ENCODE measurements at regions not wholly inside any gene's neighbourhood (a gene's known extent, or its start where the extent isn't known, plus 50 kb on each side); places are given as distances from the start of the nearest gene placed in this dataset.

GRCh38 chr4:117801756-117802155 lies 232.5 kb upstream of the NDST3 start:
- no peak for DNase-seq (ENCODE audit: low spot score)

GRCh38 chr4:117811731-117812130 lies 222.6 kb upstream of the NDST3 start:
- no peak for DNase-seq (ENCODE audit: low spot score)

- no peak for DNase-seq (ENCODE audit: low spot score)
Measured at GRCh38 chr4:117814277-117815246, 219.7 kb upstream of the NDST3 start.

- no peak for DNase-seq (ENCODE audit: low spot score)
Measured at GRCh38 chr4:117817301-117817700, 217.0 kb upstream of the NDST3 start.

GRCh38 chr4:117821834-117822233 lies 212.5 kb upstream of the NDST3 start:
- no peak for DNase-seq (ENCODE audit: low spot score)

- DNase-seq (ENCODE audit: low spot score): no peak
Measured at GRCh38 chr4:117823388-117823787, 210.9 kb upstream of the NDST3 start.

- no peak for DNase-seq (ENCODE audit: low spot score)
Measured at GRCh38 chr4:117825600-117825999, 208.7 kb upstream of the NDST3 start.

- no peak for DNase-seq (ENCODE audit: low spot score)
Measured at GRCh38 chr4:117831060-117831683, 203.1 kb upstream of the NDST3 start.

GRCh38 chr4:117835566-117835965 lies 198.7 kb upstream of the NDST3 start:
- no peak for DNase-seq (ENCODE audit: low spot score)

GRCh38 chr4:117844594-117844993 lies 189.7 kb upstream of the NDST3 start:
- no peak for DNase-seq (ENCODE audit: low spot score)

GRCh38 chr4:117845270-117845669 lies 189.0 kb upstream of the NDST3 start:
- DNase-seq (ENCODE audit: low spot score): no peak

GRCh38 chr4:117847849-117848248 lies 186.4 kb upstream of the NDST3 start:
- DNase-seq (ENCODE audit: low spot score): no peak

- no peak for DNase-seq (ENCODE audit: low spot score)
Measured at GRCh38 chr4:117868201-117868600, 166.1 kb upstream of the NDST3 start.

- no peak for DNase-seq (ENCODE audit: low spot score)
Measured at GRCh38 chr4:117873779-117874178, 160.5 kb upstream of the NDST3 start.

GRCh38 chr4:117874216-117874615 lies 160.1 kb upstream of the NDST3 start:
- DNase-seq (ENCODE audit: low spot score): no peak

GRCh38 chr4:117889978-117890377 lies 144.3 kb upstream of the NDST3 start:
- no peak for DNase-seq (ENCODE audit: low spot score)

- no peak for DNase-seq (ENCODE audit: low spot score)
Measured at GRCh38 chr4:117893207-117893606, 141.1 kb upstream of the NDST3 start.

GRCh38 chr4:117898496-117898895 lies 135.8 kb upstream of the NDST3 start:
- no peak for DNase-seq (ENCODE audit: low spot score)

- DNase-seq (ENCODE audit: low spot score): no peak
Measured at GRCh38 chr4:117900832-117901231, 133.5 kb upstream of the NDST3 start.

- no peak for DNase-seq (ENCODE audit: low spot score)
Measured at GRCh38 chr4:117907646-117908045, 126.6 kb upstream of the NDST3 start.

- DNase-seq (ENCODE audit: low spot score): no peak
Measured at GRCh38 chr4:117908306-117909207, 125.7 kb upstream of the NDST3 start.

- no peak for DNase-seq (ENCODE audit: low spot score)
Measured at GRCh38 chr4:117916728-117917127, 117.6 kb upstream of the NDST3 start.
